GM19467 (cell line): ENCODE measurements at regions not wholly inside any gene's neighbourhood (a gene's known extent, or its start where the extent isn't known, plus 50 kb on each side); places are given as distances from the start of the nearest gene placed in this dataset.

Source experiments
- ATAC-seq: cut with Tn5 transposase; IDR thresholded peaks from one replicate; pipeline ENCODE4 v1.9.1; 2021; ENCODE audit warnings: mild to moderate bottlenecking, moderate library complexity; ENCODE audit not compliant: unreplicated experiment

GRCh38 chr11:103849366-103849765 is 187.1 kb upstream of the DDI1 start:
- ATAC-seq, result no peak

DNA sequence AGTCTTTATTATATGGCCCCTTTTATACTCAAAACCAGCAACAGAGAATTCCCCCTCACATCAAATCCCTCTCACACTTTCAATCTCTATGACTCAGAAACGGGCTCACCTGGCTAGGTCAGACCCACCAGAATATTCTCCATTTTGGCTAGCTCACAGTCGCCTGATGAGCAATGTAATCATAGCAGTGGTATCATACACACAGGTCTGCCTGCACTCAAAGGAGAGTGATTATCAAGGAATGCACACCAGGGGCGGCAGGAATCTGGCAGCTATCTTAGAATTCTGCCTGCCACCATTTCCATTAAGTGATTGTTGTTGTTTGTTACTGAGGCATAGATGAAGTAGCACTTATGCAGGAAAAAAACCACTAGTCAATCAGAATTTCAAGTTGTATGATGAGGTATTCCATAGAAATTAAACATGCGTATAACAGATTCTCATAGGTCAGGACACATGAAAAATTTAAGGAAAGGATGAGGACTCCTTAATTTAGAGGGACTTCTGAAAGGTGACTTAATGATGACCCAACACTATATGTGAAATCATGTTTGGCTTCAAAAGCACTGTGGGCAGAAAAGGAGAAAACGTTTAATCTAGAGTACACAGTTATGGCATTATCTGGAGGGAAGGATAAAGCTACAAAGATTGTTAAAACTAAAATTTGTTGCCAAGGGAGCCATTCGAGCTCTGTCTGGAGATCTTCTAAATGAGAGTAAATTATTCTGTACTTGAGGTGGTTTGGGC is 185.8 kb upstream of the DDI1 start:
- ATAC-seq, result no peak

DNA sequence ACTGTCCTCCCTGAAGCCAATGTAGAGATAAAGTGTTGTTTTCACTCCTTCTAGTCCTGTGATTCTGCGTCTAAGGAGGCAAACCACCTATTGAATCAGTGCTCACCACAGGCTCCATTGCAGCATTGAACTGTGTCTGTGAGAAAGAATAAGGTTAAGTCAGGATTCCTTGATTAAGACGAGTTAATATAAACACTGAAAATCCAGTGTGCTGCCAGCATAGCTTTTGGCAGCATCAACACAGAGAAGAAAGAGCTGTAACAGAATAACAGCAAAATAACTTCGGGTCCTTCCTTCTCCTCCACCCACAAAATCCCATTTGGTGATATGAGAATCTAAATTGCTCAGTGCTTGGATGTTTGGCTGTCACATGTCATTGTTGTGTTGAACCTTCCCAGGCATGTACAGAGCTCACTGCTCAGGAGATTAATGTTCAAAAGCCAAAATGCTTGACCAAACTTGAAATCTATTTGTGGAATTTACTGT is 185.2 kb upstream of the DDI1 start:
- no peak for ATAC-seq
